Fibroblast of skin of right quadriceps (primary cell): ENCODE measurements at regions not wholly inside any gene's neighbourhood (a gene's known extent, or its start where the extent isn't known, plus 50 kb on each side); places are given as distances from the start of the nearest gene placed in this dataset.

Experiments
- DNase-seq: peaks from one replicate; pipeline ENCODE4 v3.0.0-alpha.2; 2013

- DNase-seq = no peak
Observed at GRCh38 chr11:69380451-69380901, 86.5 kb downstream of the MYEOV start.

GRCh38 chr11:69380921-69381581 lies 87.1 kb downstream of the MYEOV start:
- DNase-seq = no peak

- no peak for DNase-seq
Observed at GRCh38 chr11:69381681-69382130, 87.8 kb downstream of the MYEOV start.

- DNase-seq = no peak
Observed at GRCh38 chr11:69382131-69383128, 88.5 kb downstream of the MYEOV start.

- DNase-seq = no peak
Observed at GRCh38 chr11:69383372-69384250, 89.7 kb downstream of the MYEOV start.

- DNase-seq = no peak
Observed at GRCh38 chr11:69384251-69385143, 90.5 kb downstream of the MYEOV start.

- DNase-seq = no peak
Observed at GRCh38 chr11:69385144-69385820, 91.3 kb downstream of the MYEOV start.

GRCh38 chr11:69385832-69386427 lies 92.0 kb downstream of the MYEOV start:
- no peak for DNase-seq

GRCh38 chr11:69386594-69387408 lies 92.8 kb downstream of the MYEOV start:
- no peak for DNase-seq

GRCh38 chr11:69387409-69387885 lies 93.5 kb downstream of the MYEOV start:
- DNase-seq = no peak

- DNase-seq = no peak
Observed at GRCh38 chr11:69388210-69388609, 93.3 kb upstream of the LINC01488 start.

- no peak for DNase-seq
Observed at GRCh38 chr11:69388661-69389060, 92.8 kb upstream of the LINC01488 start.

- DNase-seq = no peak
Observed at GRCh38 chr11:69390561-69390960, 90.9 kb upstream of the LINC01488 start.

- no peak for DNase-seq
Observed at GRCh38 chr11:69391192-69392103, 90.0 kb upstream of the LINC01488 start.

- DNase-seq = no peak
Observed at GRCh38 chr11:69392104-69392653, 89.3 kb upstream of the LINC01488 start.

GRCh38 chr11:69393178-69393832 lies 88.2 kb upstream of the LINC01488 start:
- no peak for DNase-seq

GRCh38 chr11:69393865-69394233 lies 87.6 kb upstream of the LINC01488 start:
- DNase-seq = no peak
